Activated T-cell treated with anti-CD3 and anti-CD28 coated beads, Interleukin-2, amount 50 U/mL, for 24 hours (primary cell): ENCODE measurements at regions not wholly inside any gene's neighbourhood (a gene's known extent, or its start where the extent isn't known, plus 50 kb on each side); places are given as distances from the start of the nearest gene placed in this dataset.
"Not testable (repeated sequence)": the region's sequence is repeated elsewhere in the genome, so short reads cannot be mapped to it uniquely, and the experiment has no call there.

Experiments used
- DNase-seq: peaks from one replicate; pipeline ENCODE4 v3.0.0-alpha.2; 2020
- H3K27ac Mint-ChIP-seq: 2 replicates; pipeline ENCODE4 v1.8.0; 2020; ENCODE audit warnings: mild to moderate bottlenecking, mixed read lengths
- H3K27me3 Mint-ChIP-seq: 2 replicates; pipeline ENCODE4 v1.8.0; 2020; ENCODE audit warnings: mixed read lengths
- H3K36me3 Mint-ChIP-seq: 2 replicates; pipeline ENCODE4 v1.8.0; 2020; ENCODE audit warnings: low read depth, mixed read lengths
- H3K4me1 Mint-ChIP-seq: 2 replicates; pipeline ENCODE4 v1.8.0; 2020; ENCODE audit warnings: low read depth, mixed read lengths
- H3K4me3 Mint-ChIP-seq: 2 replicates; pipeline ENCODE4 v1.8.0; 2020; ENCODE audit warnings: mild to moderate bottlenecking, moderate library complexity, mixed read lengths
- H3K9me3 Mint-ChIP-seq: 2 replicates; pipeline ENCODE4 v1.8.0; 2020; ENCODE audit warnings: mixed read lengths

DNA sequence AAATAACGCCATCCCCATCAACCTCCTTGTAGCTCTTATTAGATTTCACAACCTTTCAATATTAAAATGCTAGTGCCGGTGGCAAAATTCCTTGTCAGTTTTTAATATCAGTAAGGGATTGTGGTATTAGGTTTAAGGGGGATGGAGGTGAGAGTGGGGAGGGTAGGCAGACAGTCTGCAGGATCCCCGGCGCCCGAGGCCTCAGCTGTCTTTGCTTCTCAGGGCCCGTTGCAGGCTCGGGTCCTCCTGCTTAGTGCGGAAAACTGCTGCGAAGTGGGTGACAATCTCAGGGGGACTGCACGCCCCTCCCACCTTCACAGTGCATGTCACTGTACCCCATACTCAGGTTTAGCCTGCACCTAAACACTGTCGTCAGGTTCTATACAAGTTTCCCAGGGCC, 274.3 kb upstream of the PODXL start:
- H3K4me3 Mint-ChIP-seq, result no peak overlapping the region

DNA sequence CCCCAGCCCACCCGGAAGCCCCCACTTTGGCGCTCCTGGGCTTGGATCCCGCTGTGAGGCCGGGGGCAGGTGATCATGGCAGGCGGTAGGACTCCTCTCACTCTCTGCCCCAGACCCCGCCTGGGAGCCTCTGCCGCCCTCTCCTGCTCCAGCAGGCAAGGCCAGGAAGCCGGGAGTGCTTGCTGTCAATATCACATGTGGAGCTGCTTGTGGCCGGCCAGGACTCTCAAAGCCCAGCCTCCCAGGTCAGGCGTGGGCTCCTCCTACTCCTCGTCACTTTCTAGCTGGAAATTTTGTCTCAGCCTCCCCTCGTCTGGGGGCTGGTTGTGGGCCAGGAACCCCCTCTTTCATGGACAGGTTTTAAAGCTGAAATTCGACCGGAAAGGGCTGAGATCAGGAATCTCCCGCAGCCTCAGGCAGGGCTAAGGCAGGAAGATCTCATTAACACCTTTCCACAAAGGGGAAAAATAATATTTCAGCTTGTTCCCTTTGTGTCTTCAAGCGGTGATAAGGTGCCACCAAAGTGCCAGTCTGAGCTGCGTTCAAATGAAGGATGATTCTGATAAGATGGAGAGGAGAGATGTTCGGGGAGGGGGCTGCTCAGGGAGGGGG, 273.6 kb upstream of the PODXL start:
- no peaks in the 10 kb centered on the region for H3K9me3 Mint-ChIP-seq
- no peak overlapping the region for H3K4me3 Mint-ChIP-seq
- H3K27ac Mint-ChIP-seq, result no peak overlapping the region
- DNase-seq, result no peak
- H3K4me1 Mint-ChIP-seq, result no peaks in the 10 kb centered on the region
- H3K27me3 Mint-ChIP-seq, result peaks cover 53% of the 10 kb centered on the region
- H3K36me3 Mint-ChIP-seq, result no peaks in the 10 kb centered on the region

More for the DNA sequence above, 274.3 kb upstream of the PODXL start:
- Mint-ChIP-seq H3K4me1 (no peaks in the 10 kb centered on the region), H3K27me3 (peaks cover 59% of the 10 kb centered on the region), H3K27ac (no peak overlapping the region), H3K36me3 (no peaks in the 10 kb centered on the region), H3K9me3 (no peaks in the 10 kb centered on the region)
- DNase-seq, result no peak

DNA sequence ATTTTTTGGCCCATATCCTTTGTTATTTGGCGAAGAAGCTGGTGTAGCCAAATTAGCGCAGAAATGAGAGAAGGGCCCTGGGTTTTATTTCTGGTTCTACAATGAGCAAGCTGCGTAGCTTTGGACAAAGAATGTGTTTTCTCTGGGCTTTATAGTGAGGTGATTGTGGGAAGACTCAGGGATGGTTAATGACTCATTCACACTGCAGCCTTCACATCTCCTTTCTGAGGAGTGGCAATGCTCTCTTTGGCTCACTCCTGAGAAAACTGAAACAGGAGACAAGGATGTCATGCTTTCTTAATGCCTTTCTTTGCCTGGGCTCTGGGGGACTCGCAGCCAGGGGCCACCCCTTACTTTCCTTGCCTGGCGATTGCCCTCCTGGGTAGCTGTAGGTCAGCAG, 271.0 kb upstream of the PODXL start:
- no peaks in the 10 kb centered on the region for H3K36me3 Mint-ChIP-seq
- peaks cover 36% of the 10 kb centered on the region for H3K27me3 Mint-ChIP-seq
- no peak overlapping the region for H3K27ac Mint-ChIP-seq
- no peaks in the 10 kb centered on the region for H3K4me1 Mint-ChIP-seq
- DNase-seq, result no peak
- no peak overlapping the region for H3K4me3 Mint-ChIP-seq
- no peaks in the 10 kb centered on the region for H3K9me3 Mint-ChIP-seq

DNA sequence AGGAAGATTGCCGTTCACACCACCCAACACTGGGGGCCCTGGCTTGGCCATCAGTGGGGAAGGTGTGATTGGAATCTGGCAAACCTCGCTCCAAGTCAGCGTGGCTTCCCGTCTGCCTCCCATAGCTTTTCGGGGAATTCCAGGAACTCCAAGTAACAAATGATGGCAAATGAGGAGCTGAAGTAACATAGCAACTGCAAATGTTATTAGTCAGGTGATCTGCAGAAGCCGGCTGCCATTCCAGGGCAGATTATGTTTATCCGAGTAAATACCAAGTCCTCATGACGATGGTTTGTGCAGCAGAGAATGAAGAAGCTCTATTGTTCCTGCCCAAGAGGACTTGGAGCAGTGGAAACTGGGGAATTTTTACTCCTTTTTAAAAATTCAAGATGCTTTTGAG, 270.5 kb upstream of the PODXL start:
- no peak overlapping the region for H3K27ac Mint-ChIP-seq
- no peaks in the 10 kb centered on the region for H3K4me1 Mint-ChIP-seq
- H3K36me3 Mint-ChIP-seq, result no peaks in the 10 kb centered on the region
- no peak overlapping the region for H3K4me3 Mint-ChIP-seq
- H3K27me3 Mint-ChIP-seq, result peaks cover 35% of the 10 kb centered on the region
- H3K9me3 Mint-ChIP-seq, result no peaks in the 10 kb centered on the region
- no peak for DNase-seq

DNA sequence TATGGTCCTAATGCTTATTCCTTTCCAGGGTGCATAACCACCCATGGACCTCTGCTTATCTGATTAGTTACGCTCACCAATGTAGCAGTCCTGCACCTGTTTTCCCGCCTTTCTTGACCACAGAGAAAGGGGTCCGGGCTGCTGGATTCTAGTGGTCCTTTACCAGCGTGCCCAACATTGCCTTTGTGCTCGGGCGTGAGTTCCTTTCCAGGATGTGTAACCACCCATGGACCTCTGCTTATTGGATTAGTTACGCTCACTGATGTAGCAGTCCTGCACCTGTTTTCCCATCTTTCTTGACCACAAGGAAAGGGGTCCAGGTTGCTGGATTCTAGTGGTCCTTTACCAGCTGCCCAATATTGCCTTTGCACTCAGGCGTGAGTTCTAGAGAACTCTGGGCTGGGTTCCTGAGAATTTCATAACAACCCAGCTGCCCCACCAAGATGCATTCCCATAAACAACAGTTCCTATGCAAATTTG, 267.6 kb upstream of the PODXL start:
- not testable (repeated sequence) for H3K27me3 Mint-ChIP-seq, H3K4me1 Mint-ChIP-seq, H3K27ac Mint-ChIP-seq, H3K4me3 Mint-ChIP-seq, DNase-seq, H3K9me3 Mint-ChIP-seq, H3K36me3 Mint-ChIP-seq

DNA sequence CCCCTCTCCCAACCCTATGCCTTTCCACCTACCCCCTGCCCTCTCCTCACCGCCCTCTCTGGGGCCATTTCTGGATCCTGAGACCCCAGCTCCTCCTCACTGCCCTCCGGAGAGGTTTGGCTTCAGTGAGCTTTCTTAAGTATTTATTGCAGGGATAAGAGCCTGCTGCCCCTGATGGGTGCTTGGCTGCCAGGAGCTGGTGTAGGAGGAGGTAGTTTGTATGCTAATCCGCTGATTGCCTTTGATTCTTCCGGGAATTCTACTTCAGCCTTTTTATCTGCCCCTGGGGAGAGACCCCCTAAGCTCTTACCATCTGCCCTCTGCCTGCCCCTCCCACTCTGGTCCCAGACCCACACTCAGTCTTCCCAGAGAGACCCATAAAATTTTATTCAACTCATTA, 263.5 kb upstream of the PODXL start:
- Mint-ChIP-seq H3K9me3 (no peaks in the 10 kb centered on the region), H3K4me1 (no peaks in the 10 kb centered on the region), H3K36me3 (no peaks in the 10 kb centered on the region), H3K27me3 (no peaks in the 10 kb centered on the region), H3K27ac (no peak overlapping the region), H3K4me3 (no peak overlapping the region)
- no peak for DNase-seq

DNA sequence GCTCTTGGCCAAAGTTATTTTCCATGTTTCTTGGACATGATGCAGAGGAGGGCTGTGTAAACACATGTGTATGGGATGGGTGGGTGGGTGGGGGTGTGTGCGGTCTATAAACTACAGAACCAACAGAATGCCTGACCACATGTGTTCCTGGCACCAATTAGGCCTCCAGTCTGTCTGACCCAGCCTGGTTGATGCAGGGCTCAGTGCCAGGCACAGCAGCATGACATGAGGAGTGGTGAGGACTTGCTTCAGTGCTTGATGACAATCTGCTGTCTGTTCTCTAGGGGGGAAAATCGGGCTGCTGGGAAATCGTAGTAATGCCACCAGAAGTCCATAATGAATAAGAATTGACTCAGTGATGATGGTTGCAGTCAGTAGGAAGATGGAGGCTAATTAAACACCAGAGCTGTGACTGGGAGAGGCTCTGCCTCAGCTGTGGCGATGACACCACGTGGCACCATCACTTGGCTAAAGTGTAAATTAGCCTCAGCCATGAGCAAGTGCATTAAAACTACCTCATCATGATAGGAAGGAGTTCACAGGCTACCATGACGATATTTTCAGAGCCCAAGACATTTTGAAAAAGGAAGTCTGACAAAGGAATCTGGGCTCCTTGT, 260.1 kb upstream of the PODXL start:
- Mint-ChIP-seq H3K36me3 (no peaks in the 10 kb centered on the region), H3K27me3 (no peaks in the 10 kb centered on the region), H3K27ac (no peak overlapping the region), H3K4me3 (no peak overlapping the region), H3K4me1 (no peaks in the 10 kb centered on the region), H3K9me3 (no peaks in the 10 kb centered on the region)
- no peak for DNase-seq

DNA sequence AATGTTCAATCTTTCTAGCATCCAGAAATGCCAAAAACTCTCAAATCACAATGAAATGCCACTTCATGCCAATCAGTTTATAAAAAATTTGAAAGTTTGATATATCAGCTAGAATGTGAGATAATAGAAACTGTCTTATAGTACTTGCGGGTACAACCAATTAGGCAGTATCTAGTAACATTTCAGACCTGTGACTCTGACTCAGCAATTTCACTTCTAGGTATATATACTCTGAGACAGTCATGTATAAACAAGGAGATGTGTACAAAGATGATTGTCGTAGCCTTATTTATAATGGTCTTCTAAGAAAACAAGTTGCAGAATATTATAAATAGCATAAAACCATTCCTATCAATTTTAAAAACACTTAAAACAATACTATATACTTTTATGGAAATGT, 252.3 kb upstream of the PODXL start:
- H3K27me3 Mint-ChIP-seq, result peaks cover 15% of the 10 kb centered on the region

DNA sequence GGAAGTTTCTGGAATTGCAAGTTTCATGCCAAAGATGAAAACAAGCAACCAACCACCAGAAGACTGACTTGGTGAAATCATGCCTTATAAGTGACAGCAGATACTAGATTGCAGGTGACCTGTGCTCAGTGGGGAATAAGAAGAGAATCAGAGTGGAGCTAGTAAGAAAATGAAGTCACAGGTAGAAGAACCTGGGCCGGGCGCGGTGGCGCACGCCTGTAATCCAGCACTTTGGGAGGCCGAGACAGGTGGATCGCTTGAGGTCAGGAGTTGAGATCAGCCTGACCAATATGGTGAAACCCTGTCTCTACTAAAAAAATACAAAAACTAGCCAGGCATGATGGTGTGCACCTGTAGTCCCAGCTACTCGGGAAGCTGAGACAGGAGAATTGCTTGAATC, 251.7 kb upstream of the PODXL start:
- not testable (repeated sequence) for H3K4me3 Mint-ChIP-seq, H3K9me3 Mint-ChIP-seq, H3K27ac Mint-ChIP-seq, H3K36me3 Mint-ChIP-seq, DNase-seq, H3K4me1 Mint-ChIP-seq
- peaks cover 15% of the 10 kb centered on the region for H3K27me3 Mint-ChIP-seq

More for the DNA sequence above, 252.3 kb upstream of the PODXL start:
- Mint-ChIP-seq H3K27ac (no peak overlapping the region), H3K4me3 (no peak overlapping the region), H3K4me1 (no peaks in the 10 kb centered on the region), H3K9me3 (no peaks in the 10 kb centered on the region), H3K36me3 (no peaks in the 10 kb centered on the region)
- no peak for DNase-seq

DNA sequence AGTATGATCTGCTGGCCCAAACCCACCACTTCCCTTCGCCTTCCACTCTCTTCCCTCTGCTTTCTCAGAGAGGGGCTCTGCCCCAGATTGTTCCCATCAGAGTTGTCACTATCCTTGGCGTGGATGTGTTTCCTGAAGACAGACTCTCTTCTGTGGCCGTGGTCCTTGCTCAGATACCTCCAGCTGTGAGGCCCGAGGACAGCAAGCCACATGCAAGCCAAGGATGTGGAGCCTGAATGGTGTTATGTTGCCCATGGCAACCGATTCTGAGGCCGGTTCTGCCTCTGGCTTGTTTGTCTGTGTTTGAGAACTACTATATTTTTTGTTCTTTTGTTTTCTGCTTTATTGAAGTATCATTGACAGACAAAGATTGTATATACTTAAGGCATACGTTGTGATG, 247.4 kb upstream of the PODXL start:
- peaks cover 16% of the 10 kb centered on the region for H3K27me3 Mint-ChIP-seq
- H3K4me1 Mint-ChIP-seq, result no peaks in the 10 kb centered on the region
- H3K27ac Mint-ChIP-seq, result no peak overlapping the region
- no peak for DNase-seq
- H3K9me3 Mint-ChIP-seq, result no peaks in the 10 kb centered on the region
- no peaks in the 10 kb centered on the region for H3K36me3 Mint-ChIP-seq
- H3K4me3 Mint-ChIP-seq, result no peak overlapping the region

DNA sequence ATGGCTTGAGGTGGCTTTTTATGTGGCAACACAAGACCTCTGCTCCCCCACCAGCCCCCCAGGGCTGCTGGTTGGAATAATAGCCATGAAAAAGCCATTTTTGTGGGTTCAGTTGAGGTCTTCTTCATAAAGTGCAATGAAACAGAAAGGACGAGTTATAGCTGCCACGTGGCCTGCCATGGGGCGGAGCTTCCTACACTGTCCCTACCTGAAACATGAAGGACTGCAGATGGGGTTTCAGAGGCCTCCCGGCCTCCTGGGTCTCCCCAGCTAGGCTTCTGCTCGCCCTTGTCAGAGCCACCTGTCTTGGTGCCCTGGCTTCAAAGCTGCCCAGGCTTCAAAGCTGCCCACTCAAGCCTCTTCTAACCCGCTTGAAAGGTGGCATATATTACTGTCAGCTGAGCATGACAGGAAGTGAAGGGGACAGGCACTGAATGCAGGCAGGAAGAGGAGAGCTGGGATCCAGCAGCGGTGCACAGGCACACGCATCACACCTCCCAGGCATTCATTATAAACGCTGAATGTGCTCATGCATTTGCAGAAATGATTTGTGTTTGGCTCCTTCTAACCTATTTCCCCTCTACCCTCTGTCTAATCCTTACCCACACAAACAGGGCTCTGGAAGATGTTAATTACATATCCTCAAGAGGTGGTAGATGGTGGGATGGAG, 245.9 kb upstream of the PODXL start:
- no peaks in the 10 kb centered on the region for H3K9me3 Mint-ChIP-seq
- no peak for DNase-seq
- peaks cover 11% of the 10 kb centered on the region for H3K27me3 Mint-ChIP-seq
- H3K4me1 Mint-ChIP-seq, result no peaks in the 10 kb centered on the region
- no peak overlapping the region for H3K27ac Mint-ChIP-seq
- H3K36me3 Mint-ChIP-seq, result no peaks in the 10 kb centered on the region
- H3K4me3 Mint-ChIP-seq, result no peak overlapping the region

DNA sequence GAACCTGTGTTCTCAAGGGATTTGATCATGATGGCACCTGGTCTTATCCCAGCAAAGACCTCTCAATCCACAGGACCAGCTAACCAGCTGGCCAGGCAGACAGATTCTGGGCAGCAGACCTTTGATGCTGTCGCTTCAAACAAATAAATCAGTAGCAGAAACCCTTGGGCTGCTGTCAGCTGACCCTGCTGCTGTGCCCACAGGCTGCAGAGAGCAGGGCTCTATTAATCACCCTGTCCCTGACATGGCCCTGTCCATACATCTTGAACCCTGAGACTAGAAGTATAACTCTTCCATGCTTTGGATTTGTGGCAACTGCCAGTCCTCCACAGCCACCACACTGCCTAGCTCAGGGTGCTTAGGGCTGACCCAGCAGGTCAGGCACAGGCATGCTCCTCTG, 244.1 kb upstream of the PODXL start:
- no peak overlapping the region for H3K27ac Mint-ChIP-seq
- H3K4me1 Mint-ChIP-seq, result no peaks in the 10 kb centered on the region
- no peaks in the 10 kb centered on the region for H3K9me3 Mint-ChIP-seq
- DNase-seq, result no peak
- peaks cover 6% of the 10 kb centered on the region for H3K27me3 Mint-ChIP-seq
- no peak overlapping the region for H3K4me3 Mint-ChIP-seq
- H3K36me3 Mint-ChIP-seq, result no peaks in the 10 kb centered on the region

DNA sequence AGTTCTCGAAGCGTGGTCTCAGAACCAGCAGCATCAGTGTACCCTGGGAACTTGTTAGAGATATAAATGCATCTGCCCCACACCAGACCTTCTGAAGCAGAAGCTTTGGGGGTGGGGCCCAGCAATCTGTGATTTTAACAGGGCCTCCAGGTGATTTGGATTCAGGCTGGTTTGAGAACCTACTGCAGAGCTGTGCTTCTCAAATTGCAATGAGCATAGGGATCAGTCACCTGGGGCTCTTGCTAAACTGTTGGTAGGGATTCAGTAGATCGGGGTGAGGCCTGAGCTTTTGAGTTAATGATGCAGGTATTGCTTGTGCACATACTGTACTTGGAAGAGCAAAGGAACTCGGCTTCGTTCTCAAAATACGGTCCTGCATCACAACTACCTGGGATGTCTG, 243.6 kb upstream of the PODXL start:
- no peaks in the 10 kb centered on the region for H3K4me1 Mint-ChIP-seq
- peaks cover 11% of the 10 kb centered on the region for H3K27me3 Mint-ChIP-seq
- DNase-seq, result no peak
- H3K36me3 Mint-ChIP-seq, result no peaks in the 10 kb centered on the region
- no peak overlapping the region for H3K4me3 Mint-ChIP-seq
- H3K27ac Mint-ChIP-seq, result no peak overlapping the region
- H3K9me3 Mint-ChIP-seq, result no peaks in the 10 kb centered on the region

DNA sequence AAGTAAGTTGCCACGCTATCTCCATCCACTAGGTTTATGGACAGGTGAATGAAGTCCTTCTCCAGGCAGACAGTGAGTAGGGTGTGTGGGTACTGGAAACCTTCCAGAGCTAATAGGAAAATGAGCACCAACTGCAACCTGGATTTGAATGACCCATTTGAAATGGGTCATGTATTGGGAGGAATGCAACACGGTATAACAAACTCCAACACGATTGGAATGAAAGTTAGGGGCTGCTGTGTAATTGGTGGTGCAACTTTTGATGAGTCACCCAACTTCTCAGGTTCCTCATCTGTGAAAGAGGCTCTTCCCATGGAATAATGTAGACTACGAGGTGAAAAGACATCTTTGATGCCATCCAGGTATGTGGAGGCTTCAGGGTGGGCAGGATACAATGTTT, 241.4 kb upstream of the PODXL start:
- DNase-seq, result no peak
- H3K27me3 Mint-ChIP-seq, result peaks cover 11% of the 10 kb centered on the region

DNA sequence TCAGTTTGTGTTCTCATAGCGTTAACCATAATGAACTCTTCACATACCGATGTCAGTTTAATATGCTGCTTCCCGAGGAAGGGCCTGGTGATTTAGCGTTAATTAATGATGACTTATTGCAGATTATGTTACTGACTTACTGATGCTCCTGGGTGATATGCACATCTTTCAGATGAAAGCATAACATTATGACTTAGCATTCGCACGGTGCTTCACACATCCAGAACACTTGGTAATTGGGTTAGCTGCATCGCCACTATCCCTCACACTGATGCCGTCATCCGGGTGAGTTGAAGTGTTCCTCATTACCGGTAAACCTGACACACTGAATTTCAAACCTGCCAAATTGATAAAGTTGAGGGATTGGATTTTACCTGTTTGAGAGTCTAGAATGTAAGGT, 239.0 kb upstream of the PODXL start:
- Mint-ChIP-seq H3K27ac (no peak overlapping the region), H3K4me1 (no peaks in the 10 kb centered on the region), H3K9me3 (no peaks in the 10 kb centered on the region), H3K36me3 (no peaks in the 10 kb centered on the region), H3K4me3 (no peak overlapping the region), H3K27me3 (peaks cover 15% of the 10 kb centered on the region)
- DNase-seq, result no peak

More for the DNA sequence above, 241.4 kb upstream of the PODXL start:
- Mint-ChIP-seq H3K36me3 (no peaks in the 10 kb centered on the region), H3K27ac (no peak overlapping the region), H3K4me1 (no peaks in the 10 kb centered on the region), H3K4me3 (no peak overlapping the region), H3K9me3 (no peaks in the 10 kb centered on the region)
